Progenitor cell of endocrine pancreas (in vitro differentiated cells): ENCODE measurements at regions not wholly inside any gene's neighbourhood (a gene's known extent, or its start where the extent isn't known, plus 50 kb on each side); places are given as distances from the start of the nearest gene placed in this dataset.

Source experiments
- DNase-seq: peaks from one replicate; pipeline ENCODE4 v3.0.0; 2021; ENCODE audit warnings: low spot score; ENCODE audit not compliant: unreplicated experiment
- H3K27ac Mint-ChIP-seq: 2 replicates; pipeline ENCODE4 v1.8.0; 2021; ENCODE audit warnings: mild to moderate bottlenecking, moderate library complexity, mixed read lengths
- H3K27me3 Mint-ChIP-seq: 2 replicates; pipeline ENCODE4 v1.8.0; 2021; ENCODE audit warnings: mixed read lengths
- H3K36me3 Mint-ChIP-seq: 2 replicates; pipeline ENCODE4 v1.8.0; 2022; ENCODE audit warnings: mixed read lengths; ENCODE audit not compliant: insufficient read depth
- H3K4me1 Mint-ChIP-seq: 2 replicates; pipeline ENCODE4 v1.8.0; 2021; ENCODE audit warnings: low read depth, mixed read lengths
- H3K4me3 Mint-ChIP-seq: 2 replicates; pipeline ENCODE4 v1.8.0; 2021; ENCODE audit warnings: low read depth, mild to moderate bottlenecking, moderate library complexity, mixed read lengths
- H3K9me3 Mint-ChIP-seq: 2 replicates; pipeline ENCODE4 v1.8.0; 2021; ENCODE audit warnings: low read depth, mixed read lengths
- TF ChIP-seq, protein P1 (sequence below): fragments of 200-600 bp; sonication (generic); IDR thresholded peaks from one replicate; pipeline ENCODE4 v1.5.0; 2021; ENCODE audit warnings: antibody characterized with exemption, mild to moderate bottlenecking; ENCODE audit not compliant: unreplicated experiment

DNA sequence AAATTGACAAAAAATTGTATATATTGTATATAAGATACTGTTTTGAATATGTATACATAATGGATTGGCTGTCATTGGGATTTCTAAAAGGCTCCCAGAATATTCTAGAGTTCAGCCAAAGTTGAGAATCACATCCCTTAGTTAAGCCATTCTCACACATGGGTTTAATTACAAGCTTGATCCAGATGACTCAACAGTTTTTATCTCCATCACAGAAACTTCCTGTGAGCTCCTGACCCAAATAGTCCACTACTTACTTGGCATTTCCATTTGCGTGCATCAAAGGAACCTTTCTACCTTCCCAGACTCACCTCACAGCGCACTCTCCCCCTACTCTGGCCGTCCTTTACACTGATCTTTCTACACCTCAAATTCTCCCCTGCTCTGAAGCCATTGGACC lies 184.8 kb upstream of the ARHGAP20 start:
- no peaks in the 10 kb centered on the region for H3K4me1 Mint-ChIP-seq
- no peak overlapping the region for H3K4me3 Mint-ChIP-seq
- H3K36me3 Mint-ChIP-seq: no peaks in the 10 kb centered on the region
- TF ChIP-seq, protein P1, sequence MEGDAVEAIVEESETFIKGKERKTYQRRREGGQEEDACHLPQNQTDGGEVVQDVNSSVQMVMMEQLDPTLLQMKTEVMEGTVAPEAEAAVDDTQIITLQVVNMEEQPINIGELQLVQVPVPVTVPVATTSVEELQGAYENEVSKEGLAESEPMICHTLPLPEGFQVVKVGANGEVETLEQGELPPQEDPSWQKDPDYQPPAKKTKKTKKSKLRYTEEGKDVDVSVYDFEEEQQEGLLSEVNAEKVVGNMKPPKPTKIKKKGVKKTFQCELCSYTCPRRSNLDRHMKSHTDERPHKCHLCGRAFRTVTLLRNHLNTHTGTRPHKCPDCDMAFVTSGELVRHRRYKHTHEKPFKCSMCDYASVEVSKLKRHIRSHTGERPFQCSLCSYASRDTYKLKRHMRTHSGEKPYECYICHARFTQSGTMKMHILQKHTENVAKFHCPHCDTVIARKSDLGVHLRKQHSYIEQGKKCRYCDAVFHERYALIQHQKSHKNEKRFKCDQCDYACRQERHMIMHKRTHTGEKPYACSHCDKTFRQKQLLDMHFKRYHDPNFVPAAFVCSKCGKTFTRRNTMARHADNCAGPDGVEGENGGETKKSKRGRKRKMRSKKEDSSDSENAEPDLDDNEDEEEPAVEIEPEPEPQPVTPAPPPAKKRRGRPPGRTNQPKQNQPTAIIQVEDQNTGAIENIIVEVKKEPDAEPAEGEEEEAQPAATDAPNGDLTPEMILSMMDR: no peak
- no peak for DNase-seq
- H3K9me3 Mint-ChIP-seq: no peaks in the 10 kb centered on the region
- no peak overlapping the region for H3K27ac Mint-ChIP-seq
- peaks cover 14% of the 10 kb centered on the region for H3K27me3 Mint-ChIP-seq

DNA sequence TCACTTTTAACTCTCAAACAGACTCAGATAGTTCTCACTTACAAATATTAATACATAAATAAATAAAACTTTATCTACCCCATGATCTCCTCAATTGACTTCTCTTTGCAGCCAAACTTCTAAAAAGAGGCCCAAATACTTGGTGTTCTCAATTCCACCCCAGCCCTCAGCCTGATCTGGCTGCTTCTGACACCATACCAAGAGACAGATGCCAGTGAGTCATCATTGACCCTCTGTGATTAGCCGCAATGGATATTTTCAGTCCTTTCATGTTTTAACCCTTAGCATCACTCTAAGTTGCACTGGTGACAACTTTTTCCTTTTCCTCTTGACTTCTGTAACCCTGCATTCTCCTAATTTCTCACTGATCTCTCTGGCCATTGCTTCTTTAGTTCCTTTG lies 184.1 kb upstream of the ARHGAP20 start:
- TF ChIP-seq, protein P1: no peak
- Mint-ChIP-seq H3K4me3 (no peak overlapping the region), H3K36me3 (no peaks in the 10 kb centered on the region), H3K27ac (no peak overlapping the region), H3K4me1 (no peaks in the 10 kb centered on the region), H3K27me3 (peaks cover 10% of the 10 kb centered on the region), H3K9me3 (no peaks in the 10 kb centered on the region)
- no peak for DNase-seq

GRCh38 chr11:110894224-110894623 lies 182.0 kb upstream of the ARHGAP20 start:
- Mint-ChIP-seq H3K36me3 (no peaks in the 10 kb centered on the region), H3K27ac (no peak overlapping the region), H3K9me3 (no peaks in the 10 kb centered on the region), H3K4me3 (no peak overlapping the region), H3K4me1 (no peaks in the 10 kb centered on the region), H3K27me3 (peaks cover 10% of the 10 kb centered on the region)
- no peak for DNase-seq
- TF ChIP-seq, protein P1: no peak

GRCh38 chr11:110892741-110893285 lies 180.6 kb upstream of the ARHGAP20 start:
- H3K4me1 Mint-ChIP-seq: no peaks in the 10 kb centered on the region
- no peak for DNase-seq
- H3K27ac Mint-ChIP-seq: no peak overlapping the region
- H3K27me3 Mint-ChIP-seq: peaks cover 10% of the 10 kb centered on the region
- no peaks in the 10 kb centered on the region for H3K36me3 Mint-ChIP-seq
- H3K9me3 Mint-ChIP-seq: no peaks in the 10 kb centered on the region
- H3K4me3 Mint-ChIP-seq: no peak overlapping the region
- TF ChIP-seq, protein P1: no peak

- DNase-seq: no peak
- no peak overlapping the region for H3K27ac Mint-ChIP-seq
- TF ChIP-seq, protein P1: no peak
- peaks cover 4% of the 10 kb centered on the region for H3K27me3 Mint-ChIP-seq
- H3K9me3 Mint-ChIP-seq: no peaks in the 10 kb centered on the region
- no peaks in the 10 kb centered on the region for H3K4me1 Mint-ChIP-seq
- H3K36me3 Mint-ChIP-seq: no peaks in the 10 kb centered on the region
- H3K4me3 Mint-ChIP-seq: no peak overlapping the region
These were observed 179.2 kb upstream of the ARHGAP20 start for GRCh38 chr11:110891411-110891810.
